ENCODE measurements at regions not wholly inside any gene's neighbourhood (a gene's known extent, or its start where the extent isn't known, plus 50 kb on each side); places are given as distances from the start of the nearest gene placed in this dataset.

DNA sequence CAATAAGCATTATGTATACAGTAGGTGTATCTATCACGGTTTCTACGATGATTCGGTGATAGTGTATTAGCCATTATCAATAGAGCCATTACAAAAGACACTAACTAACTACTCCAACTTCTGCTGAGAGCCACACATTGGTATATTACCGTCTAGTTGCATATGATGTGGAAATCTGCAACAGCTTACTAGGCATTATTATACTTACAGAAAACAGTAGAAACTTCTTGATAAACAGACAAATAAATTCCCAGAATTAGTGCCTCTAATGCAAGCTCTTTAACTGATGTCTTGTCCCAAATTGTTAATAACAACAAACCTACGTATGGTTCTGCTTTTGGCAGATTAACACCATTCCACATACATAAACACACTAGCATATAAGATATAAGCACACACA is 1923.0 kb upstream of the PIK3C3 start:
- DNase-seq (ENCODE audit: low read depth) (no peak), FAIRE-seq (no peak)
- H3K36me3 ChIP-seq (ENCODE audit: insufficient read depth, low read length): no peaks in the 10 kb centered on the region
- no peaks in the 10 kb centered on the region for H3K9me3 ChIP-seq (ENCODE audit: insufficient read depth, low read depth, low read length)
- H3K9ac ChIP-seq (ENCODE audit: low read length): no peak overlapping the region
- Mint-ChIP-seq H3K4me1 (ENCODE audit: low read depth, unreplicated experiment) (no peaks in the 10 kb centered on the region), H3K36me3 (ENCODE audit: low read depth, unreplicated experiment) (no peaks in the 10 kb centered on the region), H3K27ac (ENCODE audit: unreplicated experiment) (no peak overlapping the region), H3K9me3 (ENCODE audit: unreplicated experiment) (no peaks in the 10 kb centered on the region), H3K27me3 (ENCODE audit: low read depth, unreplicated experiment) (no peaks in the 10 kb centered on the region), H3K4me3 (ENCODE audit: unreplicated experiment) (no peak overlapping the region)
- no peaks in the 10 kb centered on the region for H3K79me2 ChIP-seq (ENCODE audit: insufficient read depth, low read length)
- TF ChIP-seq EZH2 (IDR thresholded peaks at IDR 0.05; ENCODE audit: insufficient read depth, low read length): no peak
- no peaks in the 10 kb centered on the region for H4K20me1 ChIP-seq (ENCODE audit: insufficient read depth, low read length)
- H3K27ac ChIP-seq (ENCODE audit: low read depth, low read length): no peak overlapping the region
- no peak overlapping the region for H2AFZ ChIP-seq (ENCODE audit: low read depth, low read length)
- H3K4me3 ChIP-seq (ENCODE audit: insufficient read depth, low read depth, low read length): no peak overlapping the region
- H3K4me2 ChIP-seq (ENCODE audit: low read length): no peak overlapping the region
- H3K27me3 ChIP-seq (ENCODE audit: insufficient read depth, low read length): no peaks in the 10 kb centered on the region
- H3K4me1 ChIP-seq (ENCODE audit: insufficient read depth, low read length): no peaks in the 10 kb centered on the region

DNA sequence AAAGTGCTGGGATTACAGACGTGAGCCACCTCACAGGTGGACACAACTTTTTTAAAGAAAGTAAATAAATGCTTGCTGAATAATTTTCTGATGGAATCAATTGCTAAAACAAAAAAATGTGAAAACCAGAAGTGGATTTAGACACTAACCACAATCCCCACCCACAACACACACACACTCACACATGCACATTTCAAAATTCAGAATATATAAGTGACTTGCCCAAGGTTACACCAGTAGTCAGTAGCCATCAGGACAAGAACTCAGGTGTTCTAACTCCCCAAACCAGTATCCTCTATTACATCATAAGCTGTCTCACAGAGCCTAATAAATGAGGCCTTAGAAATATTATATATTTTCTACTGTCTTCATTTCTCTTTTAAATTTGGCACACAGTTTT is 1923.6 kb upstream of the PIK3C3 start:
- no peak overlapping the region for H3K27ac Mint-ChIP-seq (ENCODE audit: unreplicated experiment)
- Histone ChIP-seq H3K9me3 (ENCODE audit: insufficient read depth, low read depth, low read length) (no peaks in the 10 kb centered on the region), H3K4me3 (ENCODE audit: insufficient read depth, low read depth, low read length) (no peak overlapping the region), H3K36me3 (ENCODE audit: insufficient read depth, low read length) (no peaks in the 10 kb centered on the region), H3K9ac (ENCODE audit: low read length) (no peak overlapping the region), H3K79me2 (ENCODE audit: insufficient read depth, low read length) (no peaks in the 10 kb centered on the region), H4K20me1 (ENCODE audit: insufficient read depth, low read length) (no peaks in the 10 kb centered on the region), H3K4me2 (ENCODE audit: low read length) (no peak overlapping the region), H2AFZ (ENCODE audit: low read depth, low read length) (no peak overlapping the region), H3K27ac (ENCODE audit: low read depth, low read length) (no peak overlapping the region), H3K27me3 (ENCODE audit: insufficient read depth, low read length) (no peaks in the 10 kb centered on the region), H3K4me1 (ENCODE audit: insufficient read depth, low read length) (no peaks in the 10 kb centered on the region)
- TF ChIP-seq, protein P1, sequence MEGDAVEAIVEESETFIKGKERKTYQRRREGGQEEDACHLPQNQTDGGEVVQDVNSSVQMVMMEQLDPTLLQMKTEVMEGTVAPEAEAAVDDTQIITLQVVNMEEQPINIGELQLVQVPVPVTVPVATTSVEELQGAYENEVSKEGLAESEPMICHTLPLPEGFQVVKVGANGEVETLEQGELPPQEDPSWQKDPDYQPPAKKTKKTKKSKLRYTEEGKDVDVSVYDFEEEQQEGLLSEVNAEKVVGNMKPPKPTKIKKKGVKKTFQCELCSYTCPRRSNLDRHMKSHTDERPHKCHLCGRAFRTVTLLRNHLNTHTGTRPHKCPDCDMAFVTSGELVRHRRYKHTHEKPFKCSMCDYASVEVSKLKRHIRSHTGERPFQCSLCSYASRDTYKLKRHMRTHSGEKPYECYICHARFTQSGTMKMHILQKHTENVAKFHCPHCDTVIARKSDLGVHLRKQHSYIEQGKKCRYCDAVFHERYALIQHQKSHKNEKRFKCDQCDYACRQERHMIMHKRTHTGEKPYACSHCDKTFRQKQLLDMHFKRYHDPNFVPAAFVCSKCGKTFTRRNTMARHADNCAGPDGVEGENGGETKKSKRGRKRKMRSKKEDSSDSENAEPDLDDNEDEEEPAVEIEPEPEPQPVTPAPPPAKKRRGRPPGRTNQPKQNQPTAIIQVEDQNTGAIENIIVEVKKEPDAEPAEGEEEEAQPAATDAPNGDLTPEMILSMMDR (IDR thresholded peaks at IDR 0.05; ENCODE audit: insufficient read depth, low read depth, low read length): no peak
- TF ChIP-seq EZH2 (IDR thresholded peaks at IDR 0.05; ENCODE audit: insufficient read depth, low read length): no peak
- no peaks in the 10 kb centered on the region for H3K4me1 Mint-ChIP-seq (ENCODE audit: low read depth, unreplicated experiment)
- H3K36me3 Mint-ChIP-seq (ENCODE audit: low read depth, unreplicated experiment): no peaks in the 10 kb centered on the region
- H3K27me3 Mint-ChIP-seq (ENCODE audit: low read depth, unreplicated experiment): no peaks in the 10 kb centered on the region
- no peak overlapping the region for H3K4me3 Mint-ChIP-seq (ENCODE audit: unreplicated experiment)
- DNase-seq (ENCODE audit: low read depth) (no peak), FAIRE-seq (no peak)
- no peaks in the 10 kb centered on the region for H3K9me3 Mint-ChIP-seq (ENCODE audit: unreplicated experiment)

DNA sequence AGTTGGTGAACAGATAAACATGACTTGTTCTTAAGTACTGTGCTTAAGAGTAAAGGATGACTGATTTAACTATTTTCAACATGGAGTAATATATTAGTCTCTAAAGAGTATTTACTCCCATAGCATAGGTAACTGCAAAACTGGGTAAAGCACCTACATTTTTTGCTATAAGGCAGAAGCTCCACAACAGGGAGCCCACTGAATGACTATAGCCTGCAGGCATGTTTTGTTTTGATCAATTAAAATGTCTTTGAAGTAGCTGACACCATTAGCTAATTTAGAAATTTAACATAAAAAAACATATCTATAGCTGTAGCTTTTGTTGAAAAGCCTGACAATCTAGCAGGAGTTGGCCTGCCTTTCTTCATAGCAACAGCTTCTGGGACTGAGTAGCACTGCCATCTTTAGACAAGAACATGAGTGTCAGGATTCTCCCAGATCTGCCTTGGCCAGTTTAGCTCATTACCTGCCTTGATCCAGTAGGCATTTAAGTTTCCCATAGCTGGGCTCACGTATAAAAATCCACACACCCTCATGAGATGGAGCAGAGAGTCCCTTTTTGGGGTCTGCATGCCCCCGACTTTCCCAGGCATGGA is 1935.1 kb upstream of the PIK3C3 start:
- Histone ChIP-seq H3K9me3 (ENCODE audit: insufficient read depth, low read depth, low read length) (no peaks in the 10 kb centered on the region), H3K36me3 (ENCODE audit: insufficient read depth, low read length) (no peaks in the 10 kb centered on the region), H2AFZ (ENCODE audit: low read depth, low read length) (no peak overlapping the region), H3K79me2 (ENCODE audit: insufficient read depth, low read length) (no peaks in the 10 kb centered on the region), H3K27ac (ENCODE audit: low read depth, low read length) (no peak overlapping the region), H3K4me2 (ENCODE audit: low read length) (no peak overlapping the region), H3K9ac (ENCODE audit: low read length) (no peak overlapping the region), H3K4me3 (ENCODE audit: insufficient read depth, low read depth, low read length) (no peak overlapping the region), H4K20me1 (ENCODE audit: insufficient read depth, low read length) (no peaks in the 10 kb centered on the region), H3K27me3 (ENCODE audit: insufficient read depth, low read length) (no peaks in the 10 kb centered on the region), H3K4me1 (ENCODE audit: insufficient read depth, low read length) (no peaks in the 10 kb centered on the region)
- H3K4me3 Mint-ChIP-seq (ENCODE audit: unreplicated experiment): no peak overlapping the region
- FAIRE-seq (no peak), DNase-seq (ENCODE audit: low read depth) (no peak)
- H3K4me1 Mint-ChIP-seq (ENCODE audit: low read depth, unreplicated experiment): no peaks in the 10 kb centered on the region
- TF ChIP-seq, protein P1 (IDR thresholded peaks at IDR 0.05; ENCODE audit: insufficient read depth, low read depth, low read length): no peak
- TF ChIP-seq EZH2 (IDR thresholded peaks at IDR 0.05; ENCODE audit: insufficient read depth, low read length): no peak
- H3K9me3 Mint-ChIP-seq (ENCODE audit: unreplicated experiment): no peaks in the 10 kb centered on the region
- no peaks in the 10 kb centered on the region for H3K27me3 Mint-ChIP-seq (ENCODE audit: low read depth, unreplicated experiment)
- no peak overlapping the region for H3K27ac Mint-ChIP-seq (ENCODE audit: unreplicated experiment)
- H3K36me3 Mint-ChIP-seq (ENCODE audit: low read depth, unreplicated experiment): no peaks in the 10 kb centered on the region
